CD14-positive monocyte (primary cell): ENCODE measurements at regions not wholly inside any gene's neighbourhood (a gene's known extent, or its start where the extent isn't known, plus 50 kb on each side); places are given as distances from the start of the nearest gene placed in this dataset.

Experiments used
- DNase-seq, 3 donors: peaks; one replicate each; pipeline ENCODE4 v3.0.0-alpha.2; 2011 to 2022
- H2AFZ ChIP-seq: 2 replicates; pipeline ENCODE4 v1.6.0; 2012; ENCODE audit warnings: mild to moderate bottlenecking, low read depth, low read length, inconsistent platforms; ENCODE audit not compliant: insufficient read depth, poor library complexity, severe bottlenecking
- H3K27ac ChIP-seq, 2 donors: 1 replicate in 1 of 2; 2 replicates in 1 of 2; pipeline ENCODE4 v1.5.1; 2012 to 2013; ENCODE audit warnings: low read length in 2 of 2, control low read depth in 1 of 2, inconsistent platforms in 1 of 2, low read depth in 1 of 2, mild to moderate bottlenecking in 1 of 2
- H3K27me3 ChIP-seq, 2 donors: one replicate each; pipeline versions ENCODE4 v1.6.0 to v1.6.1; 2011 to 2013; ENCODE audit warnings: low read length in 2 of 2; ENCODE audit not compliant: control insufficient read depth in 2 of 2, insufficient read depth in 2 of 2
- H3K36me3 ChIP-seq, 2 donors: replicated peaks in 1 of 2; 1 replicate in 1 of 2; 2 replicates in 1 of 2; pipeline versions ENCODE4 v1.5.1 to v1.6.1; 2012 to 2013; ENCODE audit warnings: low read length in 2 of 2, control low read depth in 1 of 2, inconsistent platforms in 1 of 2, mild to moderate bottlenecking in 1 of 2; ENCODE audit not compliant: insufficient read depth in 2 of 2, control insufficient read depth in 1 of 2
- H3K4me1 ChIP-seq, 2 donors: 1 replicate in 1 of 2; 2 replicates in 1 of 2; pipeline versions ENCODE4 v1.5.1 to v1.6.1; 2012 to 2013; ENCODE audit warnings: low read length in 2 of 2, control low read depth in 1 of 2, inconsistent platforms in 1 of 2, mild to moderate bottlenecking in 1 of 2, moderate library complexity in 1 of 2; ENCODE audit not compliant: insufficient read depth in 2 of 2, control insufficient read depth in 1 of 2
- H3K4me2 ChIP-seq: replicated peaks from 2 replicates; pipeline ENCODE3; 2012; ENCODE audit warnings: low read length, moderate library complexity, mild to moderate bottlenecking; ENCODE audit not compliant: poor library complexity, severe bottlenecking; ENCODE audit errors: extremely low read depth
- H3K4me3 ChIP-seq, 3 experiments: fragments of 200-600 bp in 1 of 3; sonication (generic) in 1 of 3; replicated peaks in 1 of 3; 1 replicate in 2 of 3; 2 replicates in 1 of 3; pipeline ENCODE4 v1.5.1; 2011 to 2013; ENCODE audit warnings: low read length in 3 of 3, mild to moderate bottlenecking in 3 of 3, control low read depth in 2 of 3, low read depth in 2 of 3, inconsistent platforms in 1 of 3, moderate library complexity in 1 of 3
- H3K79me2 ChIP-seq: 2 replicates; pipeline ENCODE4 v1.6.0; 2012; ENCODE audit warnings: mild to moderate bottlenecking, control low read depth, inconsistent platforms, low read length, moderate library complexity; ENCODE audit not compliant: insufficient read depth
- H3K9ac ChIP-seq: 2 replicates; pipeline ENCODE4 v1.6.0; 2017; ENCODE audit warnings: low read length, mild to moderate bottlenecking; ENCODE audit not compliant: insufficient read depth, poor library complexity, severe bottlenecking
- H3K9me3 ChIP-seq, 2 donors: replicated peaks in 1 of 2; 1 replicate in 1 of 2; 2 replicates in 1 of 2; pipeline versions ENCODE4 v1.5.1 to v1.6.1; 2012 to 2013; ENCODE audit warnings: low read length in 2 of 2, control low read depth in 1 of 2; ENCODE audit not compliant: control insufficient read depth in 1 of 2, insufficient read depth in 1 of 2
- H4K20me1 ChIP-seq: 2 replicates; pipeline ENCODE4 v1.6.0; 2012; ENCODE audit warnings: mild to moderate bottlenecking, low read length, control low read depth, moderate library complexity; ENCODE audit not compliant: insufficient read depth
- H3K27ac Mint-ChIP-seq, 7 donors: one replicate each; pipeline ENCODE4 v1.8.0; 2020; ENCODE audit warnings: mild to moderate bottlenecking in 7 of 7, mixed read lengths in 7 of 7, moderate library complexity in 6 of 7, inconsistent platforms in 2 of 7
- H3K27me3 Mint-ChIP-seq, 3 donors: one replicate each; pipeline ENCODE4 v1.8.0; 2021 to 2022; ENCODE audit warnings: low read depth in 3 of 3, mild to moderate bottlenecking in 3 of 3, mixed read lengths in 3 of 3, moderate library complexity in 3 of 3, inconsistent platforms in 1 of 3
- H3K36me3 Mint-ChIP-seq, 2 donors: one replicate each; pipeline ENCODE4 v1.8.0; 2020; ENCODE audit warnings: mixed read lengths in 2 of 2, inconsistent platforms in 1 of 2, mild to moderate bottlenecking in 1 of 2
- H3K4me1 Mint-ChIP-seq: one replicate; pipeline ENCODE4 v1.8.0; 2020; ENCODE audit warnings: mild to moderate bottlenecking, mixed read lengths
- H3K4me3 Mint-ChIP-seq, 2 donors: one replicate each; pipeline ENCODE4 v1.8.0; 2020; ENCODE audit warnings: mild to moderate bottlenecking in 2 of 2, mixed read lengths in 2 of 2, moderate library complexity in 1 of 2
- H3K9me3 Mint-ChIP-seq, 7 donors: one replicate each; pipeline ENCODE4 v1.8.0; 2020 to 2022; ENCODE audit warnings: mixed read lengths in 7 of 7, mild to moderate bottlenecking in 6 of 7, moderate library complexity in 6 of 7, inconsistent platforms in 2 of 7
- WGBS: methylation state at CpG from one replicate; pipeline ENCODE4 v1.1.5; 2013; ENCODE audit warnings: missing lambda C conversion rate; ENCODE audit not compliant: insufficient coverage; 5-methylcytosine and 5-hydroxymethylcytosine counted together
- intact Hi-C, 2 donors: fragments of 100-400 bp; cut with micrococcal nuclease; formaldehyde crosslinking; loops; one replicate each; pipeline versions ENCODE4 v1.15.0 to v1.15.1; 2023
- TF ChIP-seq, protein P1 (sequence below): fragments of 200-600 bp; IDR thresholded peaks from one replicate; pipeline ENCODE4 v1.8.0; 2022; ENCODE audit warnings: antibody characterized with exemption, mild to moderate bottlenecking

DNA sequence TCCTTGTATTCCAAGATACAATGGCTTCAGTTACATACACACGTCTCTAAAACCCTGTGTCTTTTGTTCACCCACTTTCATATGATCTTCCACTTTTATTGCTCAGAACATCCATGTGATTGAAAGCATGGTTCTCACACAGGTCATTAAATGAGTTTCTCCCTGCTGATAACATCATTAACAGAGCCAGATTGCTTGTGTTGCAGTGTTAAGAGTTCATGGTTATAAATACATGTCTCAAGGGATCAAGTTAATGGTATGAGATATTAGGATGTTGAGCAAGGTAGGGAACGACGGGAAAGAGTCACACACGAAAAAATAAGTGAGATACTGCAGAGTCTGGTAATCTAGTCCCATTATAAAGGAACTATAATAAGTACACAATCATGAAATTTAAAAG is 861.5 kb downstream of the SORCS1 start:
- peaks cover 0 to 5% (median 0%) of the 10 kb centered on the region in 7 donors for H3K9me3 Mint-ChIP-seq
- no peak overlapping the region for H3K4me3 Mint-ChIP-seq
- no peak for DNase-seq
- Histone ChIP-seq H3K4me1 (no peaks in the 10 kb centered on the region), H3K9me3 (no peaks in the 10 kb centered on the region), H4K20me1 (no peaks in the 10 kb centered on the region), H3K4me3 (no peak overlapping the region), H3K4me2 (no peak overlapping the region), H3K27ac (no peak overlapping the region), H2AFZ (no peak overlapping the region), H3K27me3 (no peaks in the 10 kb centered on the region), H3K36me3 (no peaks in the 10 kb centered on the region), H3K9ac (no peak overlapping the region), H3K79me2 (no peaks in the 10 kb centered on the region)
- no peaks in the 10 kb centered on the region for H3K36me3 Mint-ChIP-seq
- no peak overlapping the region for H3K27ac Mint-ChIP-seq
- intact Hi-C loops: no loop called here
- TF ChIP-seq, protein P1, sequence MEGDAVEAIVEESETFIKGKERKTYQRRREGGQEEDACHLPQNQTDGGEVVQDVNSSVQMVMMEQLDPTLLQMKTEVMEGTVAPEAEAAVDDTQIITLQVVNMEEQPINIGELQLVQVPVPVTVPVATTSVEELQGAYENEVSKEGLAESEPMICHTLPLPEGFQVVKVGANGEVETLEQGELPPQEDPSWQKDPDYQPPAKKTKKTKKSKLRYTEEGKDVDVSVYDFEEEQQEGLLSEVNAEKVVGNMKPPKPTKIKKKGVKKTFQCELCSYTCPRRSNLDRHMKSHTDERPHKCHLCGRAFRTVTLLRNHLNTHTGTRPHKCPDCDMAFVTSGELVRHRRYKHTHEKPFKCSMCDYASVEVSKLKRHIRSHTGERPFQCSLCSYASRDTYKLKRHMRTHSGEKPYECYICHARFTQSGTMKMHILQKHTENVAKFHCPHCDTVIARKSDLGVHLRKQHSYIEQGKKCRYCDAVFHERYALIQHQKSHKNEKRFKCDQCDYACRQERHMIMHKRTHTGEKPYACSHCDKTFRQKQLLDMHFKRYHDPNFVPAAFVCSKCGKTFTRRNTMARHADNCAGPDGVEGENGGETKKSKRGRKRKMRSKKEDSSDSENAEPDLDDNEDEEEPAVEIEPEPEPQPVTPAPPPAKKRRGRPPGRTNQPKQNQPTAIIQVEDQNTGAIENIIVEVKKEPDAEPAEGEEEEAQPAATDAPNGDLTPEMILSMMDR: no peak
- WGBS: no CpG with 5 or more reads among the region's 4 CpGs
- no peaks in the 10 kb centered on the region for H3K4me1 Mint-ChIP-seq
- no peaks in the 10 kb centered on the region for H3K27me3 Mint-ChIP-seq

DNA sequence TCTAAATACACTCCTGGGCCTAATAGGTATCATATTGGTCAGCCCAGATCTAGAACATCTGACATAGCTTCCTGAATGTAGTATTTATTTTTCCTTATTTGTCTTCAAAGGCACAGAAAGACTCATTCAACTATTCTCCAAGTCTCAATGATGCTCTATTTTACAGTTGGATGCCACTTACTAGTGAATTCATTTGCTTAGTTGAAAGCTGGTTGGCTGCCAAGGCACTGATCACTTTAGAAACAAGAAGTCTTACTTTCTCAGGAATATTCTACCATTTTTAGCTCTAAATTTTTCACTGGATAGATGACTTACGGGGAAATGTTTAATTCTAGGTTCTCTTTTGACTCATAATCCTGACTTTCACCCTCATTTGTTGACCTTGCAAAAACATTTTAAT is 863.4 kb downstream of the SORCS1 start:
- TF ChIP-seq, protein P1: no peak
- no peak overlapping the region for H3K27ac ChIP-seq
- H3K27me3 ChIP-seq: no peaks in the 10 kb centered on the region
- Mint-ChIP-seq H3K27me3 (no peaks in the 10 kb centered on the region), H3K9me3 (peaks cover 0 to 5% (median 0%) of the 10 kb centered on the region in 7 donors), H3K27ac (no peak overlapping the region), H3K4me3 (no peak overlapping the region), H3K36me3 (no peaks in the 10 kb centered on the region), H3K4me1 (no peaks in the 10 kb centered on the region)
- no peaks in the 10 kb centered on the region for H3K36me3 ChIP-seq
- H3K4me2 ChIP-seq: no peak overlapping the region
- H3K9me3 ChIP-seq: no peaks in the 10 kb centered on the region
- no peaks in the 10 kb centered on the region for H3K4me1 ChIP-seq
- no peak overlapping the region for H2AFZ ChIP-seq
- H4K20me1 ChIP-seq: no peaks in the 10 kb centered on the region
- no peak overlapping the region for H3K4me3 ChIP-seq
- H3K79me2 ChIP-seq: no peaks in the 10 kb centered on the region
- no CpG with 5 or more reads among the region's 1 CpG for WGBS
- no peak for DNase-seq
- intact Hi-C loops: no loop called here
- H3K9ac ChIP-seq: no peak overlapping the region
